ENCODE measurements at regions not wholly inside any gene's neighbourhood (a gene's known extent, or its start where the extent isn't known, plus 50 kb on each side); places are given as distances from the start of the nearest gene placed in this dataset.
"Not testable (repeated sequence)": the region's sequence is repeated elsewhere in the genome, so short reads cannot be mapped to it uniquely, and the experiment has no call there.

DNA sequence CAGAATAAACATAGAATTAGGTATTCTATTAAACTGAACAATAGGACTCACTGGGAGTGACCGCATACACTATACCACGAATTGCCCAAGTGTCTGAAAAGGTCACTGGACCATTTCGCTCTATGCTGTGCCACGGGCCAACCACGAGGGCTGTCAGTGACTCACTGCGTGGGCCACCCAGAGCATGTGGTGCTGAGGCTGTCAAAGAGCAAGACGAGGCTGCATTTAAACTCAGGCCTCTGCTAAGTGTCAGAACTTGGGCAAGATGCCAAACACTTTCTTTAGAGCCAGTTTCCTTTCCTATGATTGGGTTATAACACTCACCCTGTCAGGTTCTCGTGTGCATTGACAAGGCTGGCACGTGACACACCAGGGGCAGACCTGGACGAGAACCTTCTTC lies 97.5 kb downstream of the SH3YL1 start:
- DNase-seq (ENCODE audit: low read depth in 2 of 2): peak; percentile 17 to 31

- DNase-seq (ENCODE audit: low read depth in 2 of 2): no peak
Observed at GRCh38 chr2:165530-165929, 98.3 kb downstream of the SH3YL1 start.

- no peak for DNase-seq (ENCODE audit: low read depth in 2 of 2)
Observed at GRCh38 chr2:162473-163382, 101.1 kb downstream of the SH3YL1 start.

GRCh38 chr2:161729-162128 lies 102.1 kb downstream of the SH3YL1 start:
- DNase-seq (ENCODE audit: low read depth in 2 of 2): no peak

GRCh38 chr2:151553-152334 lies 105.4 kb upstream of the FAM110C start:
- no peak for DNase-seq (ENCODE audit: low read depth in 2 of 2)

GRCh38 chr2:145407-145806 lies 99.1 kb upstream of the FAM110C start:
- DNase-seq (ENCODE audit: low read depth in 2 of 2): no peak

DNA sequence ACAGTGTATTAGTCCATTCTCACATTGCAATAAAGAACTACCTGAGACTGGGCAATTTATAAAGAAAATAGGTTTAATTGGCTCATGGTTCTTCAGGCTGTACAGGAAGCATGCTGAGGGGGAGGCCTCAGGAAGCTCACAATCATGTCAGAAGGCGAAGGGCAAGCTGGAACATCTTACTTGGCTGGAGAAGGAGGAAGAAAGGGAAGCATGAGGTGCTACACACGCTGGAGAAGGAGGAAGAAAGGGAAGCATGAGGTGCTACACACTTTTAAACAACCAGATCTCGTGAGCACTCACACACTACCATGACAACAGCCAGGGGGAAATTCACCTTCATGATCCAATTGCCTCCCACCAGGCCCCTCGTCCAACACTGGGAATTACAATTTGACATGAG lies 95.3 kb upstream of the FAM110C start:
- DNase-seq (ENCODE audit: low read depth in 2 of 2): no peak

GRCh38 chr2:136666-137065 lies 90.4 kb upstream of the FAM110C start:
- no peak for DNase-seq (ENCODE audit: low read depth in 2 of 2)

DNA sequence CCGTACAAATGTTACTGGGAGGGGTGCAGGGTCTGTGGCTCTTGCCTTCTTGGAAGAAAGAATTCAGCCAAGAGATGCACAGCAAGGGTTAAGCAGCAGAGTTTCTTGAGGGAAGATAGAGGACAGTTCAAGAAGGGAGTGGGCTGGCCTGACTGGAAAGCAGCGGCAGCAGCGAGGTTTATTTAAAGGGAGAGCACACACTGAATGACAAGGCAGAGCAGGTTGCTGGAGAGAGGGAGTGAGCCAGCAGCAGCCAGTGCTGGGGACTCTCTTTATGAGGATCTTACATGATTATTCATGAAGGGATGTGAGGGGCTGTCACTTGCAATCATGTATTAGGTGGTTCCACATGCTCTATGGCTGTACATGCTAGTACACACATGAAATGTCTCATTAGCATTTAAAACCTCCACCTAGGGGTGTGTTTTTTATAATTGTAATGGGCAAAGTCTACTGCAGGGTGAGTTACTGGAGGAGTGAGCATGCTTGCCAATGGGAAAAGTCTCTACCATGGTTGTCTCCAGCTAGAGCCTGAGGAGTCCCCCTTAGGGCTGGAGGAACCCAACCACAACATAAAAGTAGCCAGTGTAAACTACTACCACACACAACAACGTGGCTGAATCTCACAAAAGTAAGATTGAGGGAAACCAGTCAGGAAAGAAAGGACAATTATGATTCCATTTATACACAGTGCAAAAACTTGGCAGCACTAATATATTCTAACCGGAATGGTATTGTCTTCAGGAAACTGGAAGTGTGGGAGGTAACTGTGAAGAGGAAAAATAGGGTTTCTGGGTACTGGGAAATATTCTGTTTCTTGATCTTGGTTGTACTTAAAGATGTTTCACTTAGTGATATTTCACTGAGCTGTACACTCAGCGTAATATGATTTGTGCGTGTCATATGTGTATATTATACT lies 87.6 kb upstream of the FAM110C start:
- DNase-seq (ENCODE audit: low read depth in 2 of 2): no peak

GRCh38 chr2:126769-127168 lies 80.5 kb upstream of the FAM110C start:
- DNase-seq (ENCODE audit: low read depth in 2 of 2): not testable (repeated sequence)

GRCh38 chr2:124241-124880 lies 78.1 kb upstream of the FAM110C start:
- DNase-seq (ENCODE audit: low read depth in 2 of 2): no peak

- no peak for DNase-seq (ENCODE audit: low read depth in 2 of 2)
Observed at GRCh38 chr2:116953-117352, 70.6 kb upstream of the FAM110C start.

DNA sequence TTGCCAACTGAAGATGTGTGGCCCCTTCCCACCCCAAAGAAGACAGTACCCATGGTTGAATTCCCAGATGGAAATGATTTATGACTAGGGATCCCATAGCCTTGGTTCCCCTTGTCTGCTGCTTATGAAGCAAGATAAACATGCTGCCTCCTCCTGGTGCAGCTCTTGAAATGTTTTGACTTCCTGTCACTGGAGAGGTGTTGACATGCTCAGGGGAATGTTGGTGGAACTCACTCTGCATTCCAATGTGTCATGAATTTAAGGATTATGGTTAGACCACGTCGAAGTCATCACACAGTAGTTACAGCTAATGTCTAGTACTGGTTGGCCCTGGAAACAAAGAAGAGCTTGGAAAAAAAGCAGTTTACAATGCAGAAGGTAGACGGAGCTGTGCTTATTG lies 69.0 kb upstream of the FAM110C start:
- no peak for DNase-seq (ENCODE audit: low read depth in 2 of 2)

DNA sequence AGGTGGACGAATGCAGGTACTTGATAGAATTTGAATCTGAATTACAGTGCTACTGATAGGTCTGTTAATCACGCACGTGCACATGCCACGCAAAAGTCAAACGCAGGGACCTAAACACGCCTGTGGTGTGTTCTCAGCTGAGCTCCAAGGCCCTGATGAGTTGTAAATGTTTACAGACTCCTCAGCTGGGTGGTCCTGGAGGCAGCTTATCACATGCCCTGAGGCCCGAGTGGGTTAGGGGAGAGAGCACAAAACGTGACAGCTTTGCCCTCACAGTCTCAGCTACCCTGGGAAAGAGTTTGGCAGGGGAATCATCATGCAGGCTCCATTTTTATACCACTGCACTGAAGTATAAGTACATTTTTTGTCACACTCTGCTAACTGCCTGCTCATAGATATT lies 68.3 kb upstream of the FAM110C start:
- DNase-seq (ENCODE audit: low read depth in 2 of 2): no peak

- DNase-seq (ENCODE audit: low read depth in 2 of 2): no peak
Observed at GRCh38 chr2:109998-110397, 63.7 kb upstream of the FAM110C start.

- no peak for DNase-seq (ENCODE audit: low read depth in 2 of 2)
Observed at GRCh38 chr2:108920-109809, 62.9 kb upstream of the FAM110C start.

DNA sequence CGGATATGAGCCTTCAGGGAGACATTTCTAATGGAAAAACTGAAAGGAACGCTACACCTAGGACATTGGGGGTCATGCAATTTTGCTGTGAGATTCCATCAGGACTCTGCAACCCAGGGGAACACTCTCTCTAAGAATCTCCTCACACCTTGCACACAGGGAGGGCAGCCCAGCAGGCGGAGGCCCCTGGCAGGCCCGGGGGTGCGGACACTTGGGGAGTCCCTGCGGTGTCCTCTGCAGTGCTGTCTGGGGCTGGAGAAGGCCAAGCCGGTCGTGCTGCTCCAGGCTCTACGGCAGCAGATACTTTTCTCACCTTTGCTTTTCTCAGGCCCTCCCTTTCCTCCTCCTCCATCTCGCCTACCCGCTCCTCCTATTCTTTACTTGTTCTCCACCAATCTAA lies 54.7 kb upstream of the FAM110C start:
- no peak for DNase-seq (ENCODE audit: low read depth in 2 of 2)
